ENCODE measurements at regions not wholly inside any gene's neighbourhood (a gene's known extent, or its start where the extent isn't known, plus 50 kb on each side); places are given as distances from the start of the nearest gene placed in this dataset.

- intact Hi-C loops (cut with micrococcal nuclease), result no loop called here
- Histone ChIP-seq H3K9me2 (ENCODE audit: insufficient read depth) (no peaks in the 10 kb centered on the region), H3K9me3 (ENCODE audit: control insufficient read depth in 1 of 2, insufficient read depth in 1 of 2, low read depth in 1 of 2, low read length in 2 of 2) (peaks cover 0 to 21% of the 10 kb centered on the region in 2 experiments), H3K4me3 (replicated peaks in 1 of 2; ENCODE audit: low read depth in 1 of 2, low read length in 2 of 2) (no peak overlapping the region), H3K27ac (ENCODE audit: low read depth, low read length) (no peak overlapping the region), H2AFZ (ENCODE audit: low read depth, low read length, poor library complexity, severe bottlenecking) (no peak overlapping the region), H3K9ac (ENCODE audit: low read length) (no peak overlapping the region), H3K4me2 (ENCODE audit: low read length) (no peak overlapping the region), H4K20me1 (ENCODE audit: insufficient read depth) (no peaks in the 10 kb centered on the region), H3K36me3 (ENCODE audit: control insufficient read depth in 1 of 2, insufficient read depth in 2 of 2, low read length in 2 of 2) (no peaks in the 10 kb centered on the region), H3K4me1 (ENCODE audit: control insufficient read depth in 1 of 2, insufficient read depth in 2 of 2, low read length in 2 of 2) (no peaks in the 10 kb centered on the region), H3K27me3 (ENCODE audit: insufficient read depth, low read length) (no peaks in the 10 kb centered on the region), H3K79me2 (ENCODE audit: insufficient read depth, low read length) (no peaks in the 10 kb centered on the region)
- TF ChIP-seq REST (IDR thresholded peaks at IDR 0.05; ENCODE audit: low read depth), result no peak
- no peak for TF ChIP-seq EGR1 (IDR thresholded peaks at IDR 0.05; ENCODE audit: low read depth)
- TF ChIP-seq ELF1 (IDR thresholded peaks at IDR 0.05; ENCODE audit: borderline replicate concordance, low read depth), result no peak
- TF ChIP-seq ZBTB33 (IDR thresholded peaks at IDR 0.05; ENCODE audit: extremely low read depth, insufficient replicate concordance, low read length), result no peak
- TF ChIP-seq CBX3 (IDR thresholded peaks at IDR 0.05; ENCODE audit: low read depth), result no peak
- TF ChIP-seq POLR2AphosphoS5 (IDR thresholded peaks at IDR 0.05; ENCODE audit: low read depth, low read length), result no peak
- TF ChIP-seq ZNF274 (IDR thresholded peaks at IDR 0.05; ENCODE audit: low read depth, low read length), result no peak
- TF ChIP-seq FOSL1 (IDR thresholded peaks at IDR 0.05; ENCODE audit: low read depth), result no peak
- TF ChIP-seq SP1 (IDR thresholded peaks at IDR 0.05; ENCODE audit: low read depth), result no peak
- TF ChIP-seq CEBPB (IDR thresholded peaks at IDR 0.05; ENCODE audit: low read depth), result no peak
- no peak for TF ChIP-seq RAD21 (IDR thresholded peaks at IDR 0.05; ENCODE audit: low read depth)
- TF ChIP-seq, protein P1, sequence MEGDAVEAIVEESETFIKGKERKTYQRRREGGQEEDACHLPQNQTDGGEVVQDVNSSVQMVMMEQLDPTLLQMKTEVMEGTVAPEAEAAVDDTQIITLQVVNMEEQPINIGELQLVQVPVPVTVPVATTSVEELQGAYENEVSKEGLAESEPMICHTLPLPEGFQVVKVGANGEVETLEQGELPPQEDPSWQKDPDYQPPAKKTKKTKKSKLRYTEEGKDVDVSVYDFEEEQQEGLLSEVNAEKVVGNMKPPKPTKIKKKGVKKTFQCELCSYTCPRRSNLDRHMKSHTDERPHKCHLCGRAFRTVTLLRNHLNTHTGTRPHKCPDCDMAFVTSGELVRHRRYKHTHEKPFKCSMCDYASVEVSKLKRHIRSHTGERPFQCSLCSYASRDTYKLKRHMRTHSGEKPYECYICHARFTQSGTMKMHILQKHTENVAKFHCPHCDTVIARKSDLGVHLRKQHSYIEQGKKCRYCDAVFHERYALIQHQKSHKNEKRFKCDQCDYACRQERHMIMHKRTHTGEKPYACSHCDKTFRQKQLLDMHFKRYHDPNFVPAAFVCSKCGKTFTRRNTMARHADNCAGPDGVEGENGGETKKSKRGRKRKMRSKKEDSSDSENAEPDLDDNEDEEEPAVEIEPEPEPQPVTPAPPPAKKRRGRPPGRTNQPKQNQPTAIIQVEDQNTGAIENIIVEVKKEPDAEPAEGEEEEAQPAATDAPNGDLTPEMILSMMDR (IDR thresholded peaks at IDR 0.05 in 2 of 3, conservative IDR thresholded peaks at IDR 0.05 in 1 of 3; ENCODE audit: borderline replicate concordance in 1 of 3, insufficient read depth in 1 of 3, low read depth in 2 of 3, low read length in 2 of 3), result no peak
- no peak for TF ChIP-seq MAX (IDR thresholded peaks at IDR 0.05)
- no peak for TF ChIP-seq POLR2A (IDR thresholded peaks at IDR 0.05; ENCODE audit: borderline replicate concordance, extremely low read depth, insufficient read depth, insufficient read length)
- no peak for TF ChIP-seq JUND (IDR thresholded peaks at IDR 0.05)
- no peak for TF ChIP-seq EZH2phosphoT487 (IDR thresholded peaks at IDR 0.05; ENCODE audit: borderline replicate concordance)
- ChIA-PET POLR2A (no interaction called here), CTCF (no interaction called here), RAD21 (ENCODE audit: low non-redundant PET in 1 of 2, low total read pairs in 2 of 2, uncharacterized antibody in 2 of 2, unreplicated experiment in 2 of 2) (no interaction called here)
- no peak for ATAC-seq
- DNase-seq (ENCODE audit: low read depth, low spot score), result no peak
- no TSS peak for BruUV-seq (replicated peaks)
Observed at GRCh38 chr7:54255242-54255641, 286.9 kb upstream of the VSTM2A start.

Data from HCT116 (cell line).